GM23338 (cell line): ENCODE measurements at regions not wholly inside any gene's neighbourhood (a gene's known extent, or its start where the extent isn't known, plus 50 kb on each side); places are given as distances from the start of the nearest gene placed in this dataset.

ENCODE experiments used
- ATAC-seq: fragments of 200-7000 bp; cut with Tn5 transposase; 3 replicates; pipeline ENCODE4 v1.9.1; 2020
- DNase-seq: peaks from one replicate; pipeline ENCODE4 v3.0.0-alpha.2; 2015; ENCODE audit warnings: low spot score
- H2AFZ ChIP-seq: fragments of 200-600 bp; sonication (generic); 2 replicates; pipeline ENCODE4 v1.8.0; 2016; ENCODE audit warnings: antibody characterized with exemption, mild to moderate bottlenecking, moderate library complexity
- H3F3A ChIP-seq: fragments of 200-600 bp; sonication (generic); replicated peaks from 2 replicates; pipeline ENCODE4 v1.8.0; 2017; ENCODE audit warnings: antibody characterized with exemption, mixed run types, low read depth
- H3K27ac ChIP-seq: fragments of 200-600 bp; sonication (generic); 2 replicates; pipeline ENCODE4 v1.6.1; 2016; ENCODE audit warnings: low read depth
- H3K27me3 ChIP-seq: fragments of 200-600 bp; sonication (generic); 2 replicates; pipeline ENCODE4 v1.8.0; 2016; ENCODE audit warnings: mild to moderate bottlenecking, mixed run types, moderate library complexity; ENCODE audit not compliant: insufficient read depth
- H3K36me3 ChIP-seq: fragments of 200-600 bp; sonication (generic); 2 replicates; pipeline ENCODE4 v1.8.0; 2016; ENCODE audit warnings: mild to moderate bottlenecking; ENCODE audit not compliant: insufficient read depth
- H3K4me1 ChIP-seq: fragments of 200-600 bp; sonication (generic); 2 replicates; pipeline ENCODE4 v1.8.0; 2016; ENCODE audit warnings: mild to moderate bottlenecking, moderate library complexity; ENCODE audit not compliant: insufficient read depth
- H3K4me2 ChIP-seq: fragments of 200-600 bp; sonication (generic); 2 replicates; pipeline ENCODE4 v1.7.1; 2017; ENCODE audit warnings: mixed run types
- H3K4me3 ChIP-seq: fragments of 200-600 bp; sonication (generic); 2 replicates; pipeline ENCODE4 v1.6.1; 2016; ENCODE audit warnings: mixed run types
- H3K79me2 ChIP-seq: fragments of 200-600 bp; sonication (generic); replicated peaks from 2 replicates; pipeline ENCODE4 v1.8.0; 2017; ENCODE audit warnings: mild to moderate bottlenecking; ENCODE audit not compliant: insufficient read depth
- H3K9me2 ChIP-seq: fragments of 200-600 bp; sonication (generic); 2 replicates; pipeline ENCODE4 v1.8.0; 2017; ENCODE audit not compliant: insufficient read depth
- H4K20me1 ChIP-seq: fragments of 200-600 bp; sonication (generic); replicated peaks from 2 replicates; pipeline ENCODE4 v1.8.0; 2017; ENCODE audit warnings: mild to moderate bottlenecking; ENCODE audit not compliant: insufficient read depth
- H3K27ac Mint-ChIP-seq: 2 replicates; pipeline ENCODE4 v1.8.0; 2020; ENCODE audit warnings: inconsistent platforms, mild to moderate bottlenecking, moderate library complexity, mixed read lengths
- H3K27me3 Mint-ChIP-seq: 3 replicates; pipeline ENCODE4 v1.8.0; 2022; ENCODE audit warnings: low read depth, mild to moderate bottlenecking, moderate library complexity, mixed read lengths, inconsistent platforms; ENCODE audit not compliant: insufficient read depth, poor library complexity
- H3K36me3 Mint-ChIP-seq: 3 replicates; pipeline ENCODE4 v1.8.0; 2021; ENCODE audit warnings: low read depth, mild to moderate bottlenecking, inconsistent platforms, moderate library complexity, mixed read lengths
- H3K4me1 Mint-ChIP-seq: 3 replicates; pipeline ENCODE4 v1.8.0; 2020; ENCODE audit warnings: mild to moderate bottlenecking, inconsistent platforms, mixed read lengths
- H3K4me3 Mint-ChIP-seq: 3 replicates; pipeline ENCODE4 v1.8.0; 2021; ENCODE audit warnings: moderate library complexity, mild to moderate bottlenecking, inconsistent platforms, mixed read lengths
- H3K9me3 Mint-ChIP-seq: 3 replicates; pipeline ENCODE4 v1.8.0; 2020; ENCODE audit warnings: moderate library complexity, mild to moderate bottlenecking, inconsistent platforms, mixed read lengths
- CREB1 ChIP-seq: fragments of 250-450 bp; sonication (Bioruptor Pico); IDR thresholded peaks from 2 replicates; pipeline ENCODE4 v1.5.0; 2020; ENCODE audit warnings: low read depth, mild to moderate bottlenecking, moderate library complexity
- EZH2 ChIP-seq: fragments of 200-600 bp; sonication (generic); IDR thresholded peaks from one replicate; pipeline ENCODE4 v1.8.0; 2017; ENCODE audit warnings: antibody characterized with exemption, mild to moderate bottlenecking, low read depth; ENCODE audit not compliant: unreplicated experiment
- EZH2phosphoT487 ChIP-seq: fragments of 200-600 bp; sonication (generic); IDR thresholded peaks from one replicate; pipeline ENCODE4 v1.8.1; 2018; ENCODE audit warnings: antibody characterized with exemption; ENCODE audit not compliant: unreplicated experiment
- JUNB ChIP-seq: IDR thresholded peaks from one replicate; pipeline ENCODE4 v1.6.1; 2016; ENCODE audit warnings: antibody characterized with exemption; ENCODE audit not compliant: unreplicated experiment
- NANOG ChIP-seq: IDR thresholded peaks from 2 replicates; pipeline ENCODE4 v1.6.1; 2016; ENCODE audit warnings: antibody characterized with exemption, borderline replicate concordance
- POLR2AphosphoS5 ChIP-seq: IDR thresholded peaks from 2 replicates; pipeline ENCODE4 v1.6.1; 2016; ENCODE audit warnings: antibody characterized with exemption, low read depth
- ZNF114 ChIP-seq: fragments of 250-450 bp; sonication (Bioruptor Pico); IDR thresholded peaks from 2 replicates; pipeline ENCODE4 v1.5.0; 2020; ENCODE audit warnings: mild to moderate bottlenecking, moderate library complexity
- ZNF331 ChIP-seq: fragments of 250-450 bp; sonication (Bioruptor Pico); IDR thresholded peaks from 2 replicates; pipeline ENCODE4 v1.5.0; 2020; ENCODE audit warnings: low read depth, mild to moderate bottlenecking, moderate library complexity
- TF ChIP-seq, protein P1 (sequence below): IDR thresholded peaks from one replicate; pipeline ENCODE4 v1.6.1; 2018; ENCODE audit warnings: antibody characterized with exemption; ENCODE audit not compliant: unreplicated experiment
- TF ChIP-seq, protein P2 (sequence below), 2 experiments: fragments of 200-600 bp in 1 of 2; sonication (generic) in 1 of 2; conservative IDR thresholded peaks; 2 replicates each; pipeline versions ENCODE4 v1.5.1 to v1.6.1; 2016 to 2017; ENCODE audit warnings: antibody characterized with exemption in 2 of 2, low read depth in 2 of 2, mild to moderate bottlenecking in 2 of 2, moderate library complexity in 1 of 2
- TF ChIP-seq, protein P3 (sequence below): fragments of 250-450 bp; sonication (Bioruptor Pico); IDR thresholded peaks from 2 replicates; pipeline ENCODE4 v1.5.0; 2020; ENCODE audit warnings: mild to moderate bottlenecking, moderate library complexity

DNA sequence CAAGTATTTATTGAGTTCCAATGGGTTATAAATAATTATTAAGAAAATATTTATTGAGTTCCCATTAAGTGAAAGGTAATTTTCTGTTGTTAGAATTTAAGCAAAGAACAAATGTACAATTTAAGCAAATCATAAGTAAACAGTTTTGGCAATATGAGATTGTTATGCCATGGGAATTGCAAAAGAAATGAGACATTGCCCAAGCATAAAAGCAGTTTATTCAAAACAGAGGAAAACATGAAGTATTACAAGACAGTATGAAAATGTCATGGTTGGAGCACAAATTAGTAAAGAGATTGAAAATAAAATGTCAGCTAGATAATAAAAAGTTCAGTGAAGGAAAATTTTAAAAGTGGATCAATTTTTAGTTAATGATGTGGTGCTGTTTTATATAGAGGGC, 706.1 kb upstream of the EPHA5 start (continued):
- TF ChIP-seq, protein P1, sequence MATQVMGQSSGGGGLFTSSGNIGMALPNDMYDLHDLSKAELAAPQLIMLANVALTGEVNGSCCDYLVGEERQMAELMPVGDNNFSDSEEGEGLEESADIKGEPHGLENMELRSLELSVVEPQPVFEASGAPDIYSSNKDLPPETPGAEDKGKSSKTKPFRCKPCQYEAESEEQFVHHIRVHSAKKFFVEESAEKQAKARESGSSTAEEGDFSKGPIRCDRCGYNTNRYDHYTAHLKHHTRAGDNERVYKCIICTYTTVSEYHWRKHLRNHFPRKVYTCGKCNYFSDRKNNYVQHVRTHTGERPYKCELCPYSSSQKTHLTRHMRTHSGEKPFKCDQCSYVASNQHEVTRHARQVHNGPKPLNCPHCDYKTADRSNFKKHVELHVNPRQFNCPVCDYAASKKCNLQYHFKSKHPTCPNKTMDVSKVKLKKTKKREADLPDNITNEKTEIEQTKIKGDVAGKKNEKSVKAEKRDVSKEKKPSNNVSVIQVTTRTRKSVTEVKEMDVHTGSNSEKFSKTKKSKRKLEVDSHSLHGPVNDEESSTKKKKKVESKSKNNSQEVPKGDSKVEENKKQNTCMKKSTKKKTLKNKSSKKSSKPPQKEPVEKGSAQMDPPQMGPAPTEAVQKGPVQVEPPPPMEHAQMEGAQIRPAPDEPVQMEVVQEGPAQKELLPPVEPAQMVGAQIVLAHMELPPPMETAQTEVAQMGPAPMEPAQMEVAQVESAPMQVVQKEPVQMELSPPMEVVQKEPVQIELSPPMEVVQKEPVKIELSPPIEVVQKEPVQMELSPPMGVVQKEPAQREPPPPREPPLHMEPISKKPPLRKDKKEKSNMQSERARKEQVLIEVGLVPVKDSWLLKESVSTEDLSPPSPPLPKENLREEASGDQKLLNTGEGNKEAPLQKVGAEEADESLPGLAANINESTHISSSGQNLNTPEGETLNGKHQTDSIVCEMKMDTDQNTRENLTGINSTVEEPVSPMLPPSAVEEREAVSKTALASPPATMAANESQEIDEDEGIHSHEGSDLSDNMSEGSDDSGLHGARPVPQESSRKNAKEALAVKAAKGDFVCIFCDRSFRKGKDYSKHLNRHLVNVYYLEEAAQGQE, result no peak
- TF ChIP-seq ZNF331, result no peak
- no peak for TF ChIP-seq CREB1

DNA sequence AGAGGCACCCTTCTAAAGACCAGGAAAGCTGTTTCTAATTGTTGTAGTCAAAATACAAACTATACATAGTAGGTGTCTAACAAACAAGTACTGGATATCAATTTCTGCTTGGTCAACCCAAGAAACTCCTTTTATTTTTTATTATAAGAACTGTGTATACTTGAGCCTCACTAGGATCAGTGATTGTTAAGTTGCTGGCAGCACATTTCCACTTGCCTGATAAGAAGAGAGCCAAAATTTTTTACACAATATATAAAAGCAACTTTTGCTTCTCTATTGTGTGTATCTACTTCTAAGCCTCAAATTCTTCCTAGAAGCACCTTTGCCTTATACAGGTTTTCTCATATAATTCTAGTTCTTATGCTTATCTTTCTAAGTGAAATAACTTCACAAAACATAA, 703.0 kb upstream of the EPHA5 start:
- Histone ChIP-seq H3K36me3 (no peaks in the 10 kb centered on the region), H3K4me3 (no peak overlapping the region), H4K20me1 (no peaks in the 10 kb centered on the region), H3K79me2 (no peaks in the 10 kb centered on the region), H3K27me3 (no peaks in the 10 kb centered on the region), H3K27ac (no peak overlapping the region), H3K4me1 (no peaks in the 10 kb centered on the region), H2AFZ (no peak overlapping the region), H3F3A (no peaks in the 10 kb centered on the region), H3K4me2 (no peak overlapping the region), H3K9me2 (no peaks in the 10 kb centered on the region; the same call in 1 of the 2 replicates)
- no peak overlapping the region for H3K27ac Mint-ChIP-seq
- H3K4me3 Mint-ChIP-seq, result no peak overlapping the region
- H3K36me3 Mint-ChIP-seq, result no peaks in the 10 kb centered on the region
- ATAC-seq (no peak), DNase-seq (no peak)
- H3K9me3 Mint-ChIP-seq, result no peaks in the 10 kb centered on the region
- H3K4me1 Mint-ChIP-seq, result no peaks in the 10 kb centered on the region
- H3K27me3 Mint-ChIP-seq, result no peaks in the 10 kb centered on the region
- TF ChIP-seq POLR2AphosphoS5, result no peak
- TF ChIP-seq JUNB, result no peak
- TF ChIP-seq ZNF114 (CRISPR knock-in tag), result no peak
- no peak for TF ChIP-seq CREB1
- TF ChIP-seq EZH2phosphoT487, result no peak
- TF ChIP-seq NANOG, result no peak
- TF ChIP-seq, protein P2, sequence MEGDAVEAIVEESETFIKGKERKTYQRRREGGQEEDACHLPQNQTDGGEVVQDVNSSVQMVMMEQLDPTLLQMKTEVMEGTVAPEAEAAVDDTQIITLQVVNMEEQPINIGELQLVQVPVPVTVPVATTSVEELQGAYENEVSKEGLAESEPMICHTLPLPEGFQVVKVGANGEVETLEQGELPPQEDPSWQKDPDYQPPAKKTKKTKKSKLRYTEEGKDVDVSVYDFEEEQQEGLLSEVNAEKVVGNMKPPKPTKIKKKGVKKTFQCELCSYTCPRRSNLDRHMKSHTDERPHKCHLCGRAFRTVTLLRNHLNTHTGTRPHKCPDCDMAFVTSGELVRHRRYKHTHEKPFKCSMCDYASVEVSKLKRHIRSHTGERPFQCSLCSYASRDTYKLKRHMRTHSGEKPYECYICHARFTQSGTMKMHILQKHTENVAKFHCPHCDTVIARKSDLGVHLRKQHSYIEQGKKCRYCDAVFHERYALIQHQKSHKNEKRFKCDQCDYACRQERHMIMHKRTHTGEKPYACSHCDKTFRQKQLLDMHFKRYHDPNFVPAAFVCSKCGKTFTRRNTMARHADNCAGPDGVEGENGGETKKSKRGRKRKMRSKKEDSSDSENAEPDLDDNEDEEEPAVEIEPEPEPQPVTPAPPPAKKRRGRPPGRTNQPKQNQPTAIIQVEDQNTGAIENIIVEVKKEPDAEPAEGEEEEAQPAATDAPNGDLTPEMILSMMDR (conservative IDR thresholded peaks at IDR 0.05; ENCODE audit: low read depth in 2 of 2), result no peak
- TF ChIP-seq, protein P1, result no peak
- TF ChIP-seq EZH2, result no peak
- TF ChIP-seq, protein P3, sequence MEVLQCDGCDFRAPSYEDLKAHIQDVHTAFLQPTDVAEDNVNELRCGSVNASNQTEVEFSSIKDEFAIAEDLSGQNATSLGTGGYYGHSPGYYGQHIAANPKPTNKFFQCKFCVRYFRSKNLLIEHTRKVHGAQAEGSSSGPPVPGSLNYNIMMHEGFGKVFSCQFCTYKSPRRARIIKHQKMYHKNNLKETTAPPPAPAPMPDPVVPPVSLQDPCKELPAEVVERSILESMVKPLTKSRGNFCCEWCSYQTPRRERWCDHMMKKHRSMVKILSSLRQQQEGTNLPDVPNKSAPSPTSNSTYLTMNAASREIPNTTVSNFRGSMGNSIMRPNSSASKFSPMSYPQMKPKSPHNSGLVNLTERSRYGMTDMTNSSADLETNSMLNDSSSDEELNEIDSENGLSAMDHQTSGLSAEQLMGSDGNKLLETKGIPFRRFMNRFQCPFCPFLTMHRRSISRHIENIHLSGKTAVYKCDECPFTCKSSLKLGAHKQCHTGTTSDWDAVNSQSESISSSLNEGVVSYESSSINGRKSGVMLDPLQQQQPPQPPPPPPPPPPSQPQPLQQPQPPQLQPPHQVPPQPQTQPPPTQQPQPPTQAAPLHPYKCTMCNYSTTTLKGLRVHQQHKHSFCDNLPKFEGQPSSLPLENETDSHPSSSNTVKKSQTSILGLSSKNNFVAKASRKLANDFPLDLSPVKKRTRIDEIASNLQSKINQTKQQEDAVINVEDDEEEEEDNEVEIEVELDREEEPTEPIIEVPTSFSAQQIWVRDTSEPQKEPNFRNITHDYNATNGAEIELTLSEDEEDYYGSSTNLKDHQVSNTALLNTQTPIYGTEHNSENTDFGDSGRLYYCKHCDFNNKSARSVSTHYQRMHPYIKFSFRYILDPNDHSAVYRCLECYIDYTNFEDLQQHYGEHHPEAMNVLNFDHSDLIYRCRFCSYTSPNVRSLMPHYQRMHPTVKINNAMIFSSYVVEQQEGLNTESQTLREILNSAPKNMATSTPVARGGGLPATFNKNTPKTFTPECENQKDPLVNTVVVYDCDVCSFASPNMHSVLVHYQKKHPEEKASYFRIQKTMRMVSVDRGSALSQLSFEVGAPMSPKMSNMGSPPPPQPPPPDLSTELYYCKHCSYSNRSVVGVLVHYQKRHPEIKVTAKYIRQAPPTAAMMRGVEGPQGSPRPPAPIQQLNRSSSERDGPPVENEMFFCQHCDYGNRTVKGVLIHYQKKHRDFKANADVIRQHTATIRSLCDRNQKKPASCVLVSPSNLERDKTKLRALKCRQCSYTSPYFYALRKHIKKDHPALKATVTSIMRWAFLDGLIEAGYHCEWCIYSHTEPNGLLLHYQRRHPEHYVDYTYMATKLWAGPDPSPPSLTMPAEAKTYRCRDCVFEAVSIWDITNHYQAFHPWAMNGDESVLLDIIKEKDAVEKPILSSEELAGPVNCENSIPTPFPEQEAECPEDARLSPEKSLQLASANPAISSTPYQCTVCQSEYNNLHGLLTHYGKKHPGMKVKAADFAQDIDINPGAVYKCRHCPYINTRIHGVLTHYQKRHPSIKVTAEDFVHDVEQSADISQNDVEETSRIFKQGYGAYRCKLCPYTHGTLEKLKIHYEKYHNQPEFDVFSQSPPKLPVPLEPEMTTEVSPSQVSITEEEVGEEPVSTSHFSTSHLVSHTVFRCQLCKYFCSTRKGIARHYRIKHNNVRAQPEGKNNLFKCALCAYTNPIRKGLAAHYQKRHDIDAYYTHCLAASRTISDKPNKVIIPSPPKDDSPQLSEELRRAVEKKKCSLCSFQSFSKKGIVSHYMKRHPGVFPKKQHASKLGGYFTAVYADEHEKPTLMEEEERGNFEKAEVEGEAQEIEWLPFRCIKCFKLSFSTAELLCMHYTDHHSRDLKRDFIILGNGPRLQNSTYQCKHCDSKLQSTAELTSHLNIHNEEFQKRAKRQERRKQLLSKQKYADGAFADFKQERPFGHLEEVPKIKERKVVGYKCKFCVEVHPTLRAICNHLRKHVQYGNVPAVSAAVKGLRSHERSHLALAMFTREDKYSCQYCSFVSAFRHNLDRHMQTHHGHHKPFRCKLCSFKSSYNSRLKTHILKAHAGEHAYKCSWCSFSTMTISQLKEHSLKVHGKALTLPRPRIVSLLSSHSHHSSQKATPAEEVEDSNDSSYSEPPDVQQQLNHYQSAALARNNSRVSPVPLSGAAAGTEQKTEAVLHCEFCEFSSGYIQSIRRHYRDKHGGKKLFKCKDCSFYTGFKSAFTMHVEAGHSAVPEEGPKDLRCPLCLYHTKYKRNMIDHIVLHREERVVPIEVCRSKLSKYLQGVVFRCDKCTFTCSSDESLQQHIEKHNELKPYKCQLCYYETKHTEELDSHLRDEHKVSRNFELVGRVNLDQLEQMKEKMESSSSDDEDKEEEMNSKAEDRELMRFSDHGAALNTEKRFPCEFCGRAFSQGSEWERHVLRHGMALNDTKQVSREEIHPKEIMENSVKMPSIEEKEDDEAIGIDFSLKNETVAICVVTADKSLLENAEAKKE, result no peak
